IPS-15b (cell line): ENCODE measurements at regions not wholly inside any gene's neighbourhood (a gene's known extent, or its start where the extent isn't known, plus 50 kb on each side); places are given as distances from the start of the nearest gene placed in this dataset.

Source experiments
- H3K27me3 ChIP-seq: one replicate; pipeline ENCODE4 v1.6.1; 2013; ENCODE audit warnings: low read length; ENCODE audit not compliant: control insufficient read depth, insufficient read depth
- H3K36me3 ChIP-seq: one replicate; pipeline ENCODE4 v1.6.1; 2013; ENCODE audit warnings: low read length; ENCODE audit not compliant: control insufficient read depth, insufficient read depth
- H3K4me1 ChIP-seq: one replicate; pipeline ENCODE4 v1.6.1; 2013; ENCODE audit warnings: mild to moderate bottlenecking, low read length; ENCODE audit not compliant: control insufficient read depth, insufficient read depth
- H3K4me3 ChIP-seq: one replicate; pipeline ENCODE4 v1.5.1; 2013; ENCODE audit warnings: low read depth, low read length
- H3K9ac ChIP-seq: one replicate; pipeline ENCODE4 v1.6.1; 2013; ENCODE audit warnings: low read depth, mild to moderate bottlenecking, low read length
- H3K9me3 ChIP-seq: one replicate; pipeline ENCODE4 v1.6.1; 2013; ENCODE audit warnings: mild to moderate bottlenecking, low read length; ENCODE audit not compliant: control insufficient read depth, insufficient read depth

DNA sequence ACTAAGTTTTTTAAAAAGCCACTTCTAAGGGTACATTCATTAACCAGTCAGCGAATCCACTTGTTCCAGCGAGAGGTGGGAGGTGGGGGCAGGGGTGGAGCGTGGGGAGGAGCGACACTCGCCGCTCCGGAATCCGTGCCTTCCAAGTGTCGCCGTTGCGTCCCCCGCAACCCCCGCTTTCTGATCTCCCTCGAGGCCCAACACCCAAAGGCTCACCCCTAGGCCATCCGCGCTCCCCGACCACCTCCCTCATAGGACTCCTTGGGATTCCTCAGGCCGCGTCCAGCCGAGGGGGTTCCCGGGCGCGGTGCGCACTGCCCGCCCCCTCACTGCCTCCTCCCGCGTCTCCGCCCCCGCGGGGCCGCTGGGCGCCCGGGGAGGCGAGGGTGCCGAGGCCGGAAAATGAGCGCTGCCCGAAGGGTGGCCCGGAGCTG, 108.1 kb upstream of the STOX2 start:
- H3K36me3 ChIP-seq, result no peaks in the 10 kb centered on the region
- H3K27me3 ChIP-seq, result peaks cover 54% of the 10 kb centered on the region
- no peak overlapping the region for H3K9ac ChIP-seq
- no peaks in the 10 kb centered on the region for H3K9me3 ChIP-seq
- peaks cover 20% of the 10 kb centered on the region for H3K4me1 ChIP-seq
- H3K4me3 ChIP-seq, result peak overlapping the region; percentile 70

DNA sequence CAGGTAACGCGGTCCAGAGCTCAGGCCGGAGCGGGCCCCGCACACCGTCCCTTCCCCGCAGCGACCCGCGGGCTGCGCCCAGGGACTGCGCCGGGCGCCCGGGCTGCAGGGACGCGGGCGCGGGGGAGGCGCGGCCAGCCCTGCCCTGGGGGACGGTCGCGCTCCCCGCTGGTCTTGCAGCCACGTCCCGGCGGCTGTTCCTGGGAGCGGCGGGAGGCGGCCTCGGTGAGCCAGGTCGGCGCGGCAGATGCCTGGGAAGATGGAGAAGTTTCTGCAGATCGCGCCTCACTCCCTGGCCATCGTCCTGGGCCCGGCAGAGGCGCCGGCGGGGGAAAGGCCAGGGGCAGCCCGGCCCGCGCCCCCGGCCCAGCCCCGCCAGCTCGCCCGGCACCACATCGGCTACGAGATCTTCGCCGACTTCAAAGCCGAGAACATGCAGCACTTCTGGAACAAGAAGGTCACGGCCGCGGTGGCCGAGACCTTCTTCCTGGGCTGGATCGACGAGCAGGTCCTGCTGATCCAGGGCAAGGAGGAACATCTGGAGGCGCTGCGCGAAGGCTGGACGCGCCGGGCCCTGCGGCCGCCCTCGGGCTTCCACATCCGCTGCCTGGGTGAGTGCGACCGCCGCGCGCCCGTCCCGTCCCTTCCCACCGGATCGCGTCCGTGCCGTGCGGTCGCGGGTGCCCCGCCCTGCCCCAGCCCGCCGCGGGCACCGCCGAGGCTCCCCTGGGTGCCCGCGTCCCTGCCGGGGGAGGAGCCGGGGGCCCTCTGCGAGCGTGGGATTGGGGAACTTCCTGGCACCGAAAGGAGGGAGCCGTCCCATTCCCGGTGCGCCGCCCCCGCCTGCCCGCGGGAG, 107.4 kb upstream of the STOX2 start:
- peak overlapping the region; percentile 70 for H3K4me3 ChIP-seq
- H3K36me3 ChIP-seq, result no peaks in the 10 kb centered on the region
- H3K4me1 ChIP-seq, result peaks cover 20% of the 10 kb centered on the region
- peaks cover 54% of the 10 kb centered on the region for H3K27me3 ChIP-seq
- H3K9me3 ChIP-seq, result no peaks in the 10 kb centered on the region
- H3K9ac ChIP-seq, result no peak overlapping the region

DNA sequence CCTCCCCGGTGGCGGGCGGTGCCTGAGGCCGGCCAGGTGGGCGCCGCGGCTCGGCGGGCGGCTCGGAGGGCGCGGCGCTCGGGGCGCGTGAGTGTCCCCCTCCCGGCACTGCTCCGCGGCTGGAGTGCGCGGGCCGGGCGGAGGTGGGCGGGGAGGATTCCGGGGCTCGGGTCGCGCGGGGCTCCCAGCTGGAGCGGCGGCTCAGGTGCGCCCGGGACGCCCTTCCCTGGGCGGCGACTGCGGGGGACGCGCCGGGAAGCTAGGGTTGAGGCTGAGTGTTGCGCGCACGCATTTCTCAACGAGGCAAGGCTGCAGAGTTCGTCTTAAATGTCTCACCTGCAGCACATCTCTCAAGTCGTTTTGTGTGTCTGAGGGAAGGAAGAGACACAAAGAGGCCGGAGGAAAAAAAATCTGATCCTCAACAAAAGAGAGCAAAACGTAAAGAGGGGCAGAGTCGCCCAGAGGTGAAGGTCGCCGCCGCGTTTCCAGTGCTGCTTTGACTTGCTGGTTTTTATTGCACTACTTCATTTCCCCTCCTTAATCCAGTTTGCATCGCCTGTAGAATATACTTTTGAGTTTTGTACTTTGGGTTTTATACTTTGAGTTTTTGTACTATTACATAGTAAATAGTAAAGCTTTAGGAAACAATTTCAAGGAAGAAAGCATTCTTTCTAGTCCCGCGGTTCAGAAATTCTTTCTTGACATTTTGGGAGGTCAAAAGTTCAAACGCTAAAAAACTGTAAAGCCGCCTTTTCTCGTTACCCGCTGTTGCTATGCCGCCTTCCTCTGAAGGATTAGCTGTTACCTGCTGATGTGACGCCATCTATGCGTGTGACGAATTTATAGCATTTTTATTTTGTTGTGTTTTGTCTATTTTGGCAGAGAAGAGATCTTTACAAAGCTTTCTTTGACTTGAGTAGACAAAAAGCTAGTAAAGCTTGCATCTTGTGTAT, 106.5 kb upstream of the STOX2 start:
- Histone ChIP-seq H3K4me1 (peaks cover 20% of the 10 kb centered on the region), H3K9ac (no peak overlapping the region), H3K36me3 (no peaks in the 10 kb centered on the region), H3K4me3 (peak overlapping the region; percentile 70), H3K27me3 (peaks cover 54% of the 10 kb centered on the region), H3K9me3 (no peaks in the 10 kb centered on the region)

DNA sequence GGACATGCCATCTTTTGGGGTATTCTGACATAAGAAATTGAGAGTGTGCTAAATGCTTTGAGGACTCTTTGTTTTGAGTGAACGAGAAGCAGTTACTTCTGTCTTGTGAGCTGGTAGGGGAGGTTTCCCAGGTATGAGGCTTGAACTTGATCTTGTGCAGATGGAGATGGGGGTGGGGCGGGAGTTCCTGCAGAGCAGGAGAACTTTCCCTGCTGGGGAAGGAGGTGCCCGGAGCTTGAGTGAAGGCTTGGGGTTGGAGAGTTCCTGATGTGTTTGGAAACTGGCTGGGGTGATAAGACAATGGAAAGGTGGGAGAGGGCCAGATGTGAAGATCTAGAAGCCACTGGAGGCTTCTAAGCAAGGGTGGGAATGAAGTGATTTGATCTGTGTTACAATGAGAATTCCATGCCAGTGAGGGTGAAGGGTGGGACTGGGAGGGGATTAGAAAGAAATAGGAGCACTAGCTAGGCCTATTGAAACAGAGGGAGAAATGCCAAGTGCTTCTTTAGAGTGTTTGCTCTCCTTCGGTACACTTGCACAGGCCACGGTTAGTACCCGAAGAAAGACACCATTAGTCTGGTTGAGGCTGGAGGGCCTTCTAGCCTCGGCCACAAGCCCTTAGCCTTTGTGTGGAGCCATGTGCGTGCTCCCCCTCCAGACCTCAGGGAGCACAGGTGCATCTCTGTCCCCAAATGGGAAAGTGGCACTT, 103.5 kb upstream of the STOX2 start:
- Histone ChIP-seq H3K4me1 (peaks cover 20% of the 10 kb centered on the region), H3K36me3 (no peaks in the 10 kb centered on the region), H3K27me3 (peaks cover 42% of the 10 kb centered on the region), H3K4me3 (no peak overlapping the region), H3K9ac (no peak overlapping the region), H3K9me3 (no peaks in the 10 kb centered on the region)

DNA sequence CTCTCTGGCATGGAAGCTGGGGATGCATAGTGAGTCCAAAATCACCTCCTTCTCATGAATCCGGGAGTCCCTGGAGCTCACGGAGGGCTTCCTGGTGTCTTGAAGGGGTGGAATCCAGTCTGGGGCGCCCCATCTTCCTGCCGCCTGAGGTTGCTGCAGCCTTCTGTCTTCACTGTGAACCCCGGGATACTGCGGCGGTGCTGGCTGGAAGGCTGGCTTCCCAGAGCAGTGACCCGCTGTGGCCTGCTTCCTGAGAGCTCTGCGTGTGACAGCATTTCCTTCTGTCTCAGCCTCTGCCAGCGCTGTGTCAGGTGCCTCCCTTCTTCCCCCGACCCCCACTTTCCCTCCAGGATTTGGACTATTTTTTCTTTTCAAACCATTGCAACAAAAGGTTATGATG, 98.8 kb upstream of the STOX2 start:
- H3K4me3 ChIP-seq, result no peak overlapping the region
- H3K9me3 ChIP-seq, result no peaks in the 10 kb centered on the region
- peaks cover 5% of the 10 kb centered on the region for H3K27me3 ChIP-seq
- H3K4me1 ChIP-seq, result no peaks in the 10 kb centered on the region
- H3K36me3 ChIP-seq, result no peaks in the 10 kb centered on the region
- H3K9ac ChIP-seq, result no peak overlapping the region

DNA sequence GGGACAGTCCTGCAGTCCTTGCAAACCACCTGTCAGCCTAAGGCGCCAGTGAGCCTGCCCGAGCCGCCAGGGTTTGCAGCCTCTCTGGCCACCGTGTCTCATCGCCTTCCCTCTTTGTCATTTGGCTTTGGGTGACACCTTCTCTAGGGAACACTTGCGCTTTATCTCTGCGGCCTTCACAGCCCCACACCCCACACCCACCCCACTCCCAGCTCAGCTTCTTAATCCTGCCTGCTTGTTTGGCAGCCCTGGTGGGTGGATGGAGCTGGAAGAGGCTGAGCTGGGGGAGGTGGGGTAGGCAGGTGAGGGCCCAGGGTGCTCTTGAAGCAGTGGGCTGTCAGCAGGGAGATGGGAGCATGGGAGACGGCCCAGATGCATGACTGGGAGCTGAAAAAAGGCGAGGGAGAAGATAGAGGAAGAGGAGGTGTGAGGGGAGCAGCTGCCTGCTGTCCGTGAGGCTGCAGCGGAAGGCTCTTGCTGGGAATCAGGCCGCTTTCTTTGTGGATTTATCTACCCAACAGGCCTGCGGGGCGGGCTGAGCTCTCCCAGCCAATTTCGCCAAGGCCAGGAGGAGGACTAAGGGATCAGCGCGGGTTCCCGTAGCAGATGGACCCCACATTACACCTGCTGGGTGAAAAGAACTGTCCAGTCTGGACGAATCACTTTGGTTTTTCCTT, 97.5 kb upstream of the STOX2 start:
- no peaks in the 10 kb centered on the region for H3K4me1 ChIP-seq
- no peak overlapping the region for H3K4me3 ChIP-seq
- no peak overlapping the region for H3K9ac ChIP-seq
- H3K36me3 ChIP-seq, result no peaks in the 10 kb centered on the region
- no peaks in the 10 kb centered on the region for H3K9me3 ChIP-seq
- no peaks in the 10 kb centered on the region for H3K27me3 ChIP-seq

DNA sequence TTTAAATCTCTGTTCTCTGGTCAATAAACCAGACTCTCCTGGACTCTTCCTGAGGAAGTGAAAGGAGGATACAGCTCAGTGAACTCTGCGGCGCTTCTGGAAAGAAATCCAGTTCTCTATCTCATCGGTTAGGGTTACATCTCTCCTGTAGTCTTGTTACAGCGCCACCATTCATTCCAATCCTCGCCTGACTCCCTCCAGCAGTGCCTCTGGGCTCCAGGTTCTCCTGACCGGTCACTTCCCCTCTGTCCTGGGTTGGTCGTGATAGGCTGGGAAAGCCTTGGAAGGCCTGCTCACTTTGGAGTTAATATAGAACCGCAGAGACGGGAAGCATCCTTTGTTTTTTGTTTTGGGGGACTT, 97.0 kb upstream of the STOX2 start:
- Histone ChIP-seq H3K4me3 (no peak overlapping the region), H3K4me1 (no peaks in the 10 kb centered on the region), H3K36me3 (no peaks in the 10 kb centered on the region), H3K27me3 (no peaks in the 10 kb centered on the region), H3K9me3 (no peaks in the 10 kb centered on the region), H3K9ac (no peak overlapping the region)

DNA sequence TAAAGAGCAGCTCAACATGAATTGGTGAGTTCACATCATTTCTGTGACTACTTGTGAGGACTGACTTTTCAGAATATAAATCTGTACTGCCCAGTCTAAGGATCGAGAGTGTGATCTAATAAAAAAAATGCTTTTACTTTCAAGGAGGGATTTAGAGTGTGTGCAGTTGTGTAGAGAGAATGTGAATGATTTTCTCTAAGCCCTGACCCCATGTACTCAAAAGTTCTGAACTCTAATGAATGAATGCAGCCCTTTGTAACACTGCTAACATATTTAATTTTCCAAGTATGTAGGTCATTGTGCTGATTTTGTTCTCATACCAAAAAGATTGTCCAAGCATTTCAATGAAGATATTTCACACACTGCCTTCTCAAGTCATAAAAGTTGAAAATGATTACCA, 92.5 kb upstream of the STOX2 start:
- Histone ChIP-seq H3K27me3 (no peaks in the 10 kb centered on the region), H3K9me3 (no peaks in the 10 kb centered on the region), H3K4me3 (no peak overlapping the region), H3K36me3 (no peaks in the 10 kb centered on the region), H3K9ac (no peak overlapping the region), H3K4me1 (no peaks in the 10 kb centered on the region)

DNA sequence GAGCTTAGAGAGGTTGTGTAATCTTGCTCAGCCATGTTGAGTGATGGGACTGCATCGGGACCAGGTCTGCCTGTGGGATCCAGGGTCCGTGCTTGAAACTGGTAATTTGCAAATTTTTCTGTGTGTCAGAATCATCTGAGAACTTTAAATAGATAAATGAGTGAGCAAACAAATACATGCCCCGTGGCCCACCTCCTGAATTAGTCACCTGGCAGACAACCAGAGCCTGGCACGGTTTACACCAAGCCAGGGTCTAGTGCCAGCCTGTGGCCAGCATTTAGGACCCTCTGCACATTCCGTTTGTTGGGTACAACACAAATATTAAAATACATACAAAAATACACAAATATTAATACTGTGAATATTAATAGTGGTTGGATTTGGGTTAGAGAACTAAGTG, 90.6 kb upstream of the STOX2 start:
- Histone ChIP-seq H3K27me3 (no peaks in the 10 kb centered on the region), H3K4me3 (no peak overlapping the region)

DNA sequence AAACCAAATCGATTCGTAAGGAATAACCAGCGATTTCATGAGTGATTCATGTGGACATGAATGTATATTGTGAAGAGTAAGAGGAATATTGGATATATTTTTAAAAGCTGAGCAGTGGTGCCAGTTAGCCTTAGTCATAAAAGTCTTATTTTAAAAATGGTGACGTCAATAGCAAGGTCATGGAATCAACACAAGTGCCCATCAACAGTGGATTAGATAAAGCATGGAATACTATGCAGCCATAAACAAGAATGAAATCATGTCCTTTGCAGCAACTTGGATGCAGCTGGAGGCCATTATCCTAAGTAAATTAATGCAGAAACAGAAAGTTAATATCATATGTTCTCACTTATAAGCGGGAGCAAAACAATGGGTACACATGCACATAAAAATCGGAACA, 89.0 kb upstream of the STOX2 start:
- no peaks in the 10 kb centered on the region for H3K9me3 ChIP-seq
- H3K4me1 ChIP-seq, result no peaks in the 10 kb centered on the region
- H3K27me3 ChIP-seq, result no peaks in the 10 kb centered on the region
- H3K4me3 ChIP-seq, result no peak overlapping the region
- H3K36me3 ChIP-seq, result no peaks in the 10 kb centered on the region
- no peak overlapping the region for H3K9ac ChIP-seq

More for the DNA sequence above, 90.6 kb upstream of the STOX2 start:
- Histone ChIP-seq H3K9me3 (no peaks in the 10 kb centered on the region), H3K9ac (no peak overlapping the region), H3K4me1 (no peaks in the 10 kb centered on the region), H3K36me3 (no peaks in the 10 kb centered on the region)

DNA sequence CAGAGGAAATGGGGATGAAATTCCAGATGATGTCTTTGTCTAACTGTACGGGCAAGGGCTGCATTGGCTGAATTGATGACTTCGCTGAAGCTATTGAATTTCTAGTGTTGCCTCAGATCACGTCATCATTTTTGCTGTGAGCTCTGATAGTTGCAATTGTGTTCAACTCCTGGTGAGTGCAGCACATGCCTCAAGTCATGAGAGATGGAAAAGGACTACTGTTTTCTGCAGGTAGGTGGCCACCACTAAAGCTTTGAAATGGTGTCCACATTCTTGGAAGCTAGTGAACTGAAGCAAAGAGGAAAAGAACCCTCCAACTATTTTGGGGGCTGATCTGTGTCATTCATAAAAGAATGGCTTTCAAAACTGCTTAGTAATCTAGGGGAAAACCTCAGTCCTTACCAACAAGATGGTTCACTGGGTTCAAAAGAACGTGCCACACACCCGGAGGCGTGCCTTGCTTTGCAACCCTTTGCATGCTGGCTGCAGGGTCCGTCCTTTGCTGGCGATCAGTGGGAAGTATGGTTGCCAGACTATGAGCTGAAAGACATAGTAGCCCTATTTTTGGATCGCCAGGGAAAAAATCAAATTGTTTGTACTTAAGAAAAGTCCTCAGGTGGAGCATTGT, 88.1 kb upstream of the STOX2 start:
- H3K4me3 ChIP-seq, result no peak overlapping the region
- H3K27me3 ChIP-seq, result no peaks in the 10 kb centered on the region
- H3K9me3 ChIP-seq, result no peaks in the 10 kb centered on the region

More for the DNA sequence above, 88.1 kb upstream of the STOX2 start:
- H3K36me3 ChIP-seq, result no peaks in the 10 kb centered on the region
- no peaks in the 10 kb centered on the region for H3K4me1 ChIP-seq
- no peak overlapping the region for H3K9ac ChIP-seq
